GM18951 (cell line): ENCODE measurements at regions not wholly inside any gene's neighbourhood (a gene's known extent, or its start where the extent isn't known, plus 50 kb on each side); places are given as distances from the start of the nearest gene placed in this dataset.
"Not testable (repeated sequence)": the region's sequence is repeated elsewhere in the genome, so short reads cannot be mapped to it uniquely, and the experiment has no call there.

Experiments used
- POLR2A ChIP-seq: IDR thresholded peaks from 4 replicates; pipeline ENCODE4 v1.6.1; 2011; ENCODE audit warnings: mild to moderate bottlenecking; ENCODE audit not compliant: insufficient read length, insufficient read depth; ENCODE audit errors: extremely low read depth
- in situ Hi-C: fragments of 300-500 bp; cut with MboI; formaldehyde crosslinking; loops from one replicate; pipeline ENCODE4 v1.12.0; 2022; ENCODE audit warnings: low sequenced_read_pairs, mixed read lengths, inconsistent platforms; ENCODE audit not compliant: unreplicated experiment

DNA sequence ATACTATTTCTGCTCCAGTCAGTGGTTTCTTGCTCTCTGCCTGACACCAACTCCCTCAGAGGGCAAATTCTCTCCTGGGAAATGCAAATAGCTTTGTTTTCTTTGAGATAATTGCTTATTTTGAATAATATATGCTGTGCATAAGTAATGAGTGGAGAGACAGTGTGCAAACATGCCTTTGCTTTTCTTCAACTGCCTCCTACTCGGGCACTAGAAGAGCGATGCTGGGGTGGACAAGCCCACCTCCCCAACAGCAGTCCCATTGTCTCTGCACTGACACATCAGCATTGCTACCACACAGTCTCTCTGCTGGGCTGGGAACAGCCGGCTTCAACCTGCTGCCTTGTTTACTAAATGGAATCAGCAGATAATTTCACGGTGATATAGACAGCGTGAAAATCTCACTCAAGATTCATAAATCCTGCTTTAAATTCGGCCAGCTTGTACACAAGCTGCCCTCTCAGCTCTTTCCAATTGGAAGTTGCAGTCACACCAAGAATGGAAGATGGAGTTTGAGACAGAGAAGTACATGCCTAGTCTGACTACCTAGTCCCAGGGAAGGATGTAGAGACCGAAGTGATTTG is 694.5 kb downstream of the TDRD15 start:
- in situ Hi-C loops = no loop called here
- no peak for TF ChIP-seq POLR2A

- no peak for TF ChIP-seq POLR2A
- in situ Hi-C loops = no loop called here
Observed at GRCh38 chr2:21819454-21819853, 695.7 kb downstream of the TDRD15 start.

- in situ Hi-C loops = no loop called here
- no peak for TF ChIP-seq POLR2A
Observed at GRCh38 chr2:21820271-21820670, 696.5 kb downstream of the TDRD15 start.

DNA sequence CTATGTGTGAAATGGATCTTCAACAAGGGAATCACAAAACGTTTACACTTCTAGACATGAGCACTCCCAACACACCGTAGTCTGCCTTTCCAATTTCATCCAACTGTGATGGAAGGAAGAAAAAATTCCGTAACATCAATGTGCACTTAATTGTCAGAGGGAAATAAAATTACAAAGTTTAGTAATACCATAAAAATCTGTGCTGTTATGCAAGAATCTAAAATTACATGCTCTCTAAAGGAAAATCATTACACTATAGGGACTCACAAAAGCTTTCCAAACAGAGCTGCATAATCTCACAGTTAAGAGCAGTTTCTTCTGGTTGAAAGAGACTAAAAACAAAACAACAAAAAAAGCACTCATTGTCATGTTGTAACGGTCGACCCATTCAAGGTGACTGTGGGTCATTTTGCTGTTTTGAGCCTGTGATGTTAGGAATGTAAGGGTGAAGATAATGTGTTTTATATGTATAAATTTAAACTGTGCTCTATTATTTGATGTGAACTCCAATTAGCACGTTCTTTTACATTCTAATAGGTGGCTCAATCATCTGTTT is 698.0 kb downstream of the TDRD15 start:
- no peak for TF ChIP-seq POLR2A
- in situ Hi-C loops = no loop called here

DNA sequence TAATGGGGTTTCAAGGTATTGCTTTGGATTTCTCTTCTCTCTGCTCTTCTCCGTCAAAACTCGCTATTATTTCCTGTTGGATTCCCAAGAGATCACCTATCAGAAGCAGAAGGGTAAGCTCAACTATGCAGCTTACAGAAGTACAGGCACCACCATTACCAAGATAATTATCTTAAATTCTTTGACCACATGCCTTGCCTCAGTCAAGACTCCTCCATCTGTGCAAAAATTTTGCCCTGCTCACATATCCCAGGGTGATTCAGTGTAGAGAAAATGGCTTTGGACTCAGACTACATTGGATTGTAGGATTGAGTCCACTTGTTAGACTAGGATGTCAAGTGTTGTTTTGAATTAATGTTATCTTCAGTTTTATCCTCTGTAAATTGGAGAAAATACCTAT is 698.7 kb downstream of the TDRD15 start:
- no peak for TF ChIP-seq POLR2A
- in situ Hi-C loops = no loop called here

GRCh38 chr2:21833767-21834166 is 710.0 kb downstream of the TDRD15 start:
- in situ Hi-C loops = no loop called here
- TF ChIP-seq POLR2A = no peak

GRCh38 chr2:21836261-21836660 is 712.5 kb downstream of the TDRD15 start:
- TF ChIP-seq POLR2A = no peak
- in situ Hi-C loops = no loop called here

GRCh38 chr2:21836719-21837118 is 713.0 kb downstream of the TDRD15 start:
- no peak for TF ChIP-seq POLR2A
- in situ Hi-C loops = no loop called here

DNA sequence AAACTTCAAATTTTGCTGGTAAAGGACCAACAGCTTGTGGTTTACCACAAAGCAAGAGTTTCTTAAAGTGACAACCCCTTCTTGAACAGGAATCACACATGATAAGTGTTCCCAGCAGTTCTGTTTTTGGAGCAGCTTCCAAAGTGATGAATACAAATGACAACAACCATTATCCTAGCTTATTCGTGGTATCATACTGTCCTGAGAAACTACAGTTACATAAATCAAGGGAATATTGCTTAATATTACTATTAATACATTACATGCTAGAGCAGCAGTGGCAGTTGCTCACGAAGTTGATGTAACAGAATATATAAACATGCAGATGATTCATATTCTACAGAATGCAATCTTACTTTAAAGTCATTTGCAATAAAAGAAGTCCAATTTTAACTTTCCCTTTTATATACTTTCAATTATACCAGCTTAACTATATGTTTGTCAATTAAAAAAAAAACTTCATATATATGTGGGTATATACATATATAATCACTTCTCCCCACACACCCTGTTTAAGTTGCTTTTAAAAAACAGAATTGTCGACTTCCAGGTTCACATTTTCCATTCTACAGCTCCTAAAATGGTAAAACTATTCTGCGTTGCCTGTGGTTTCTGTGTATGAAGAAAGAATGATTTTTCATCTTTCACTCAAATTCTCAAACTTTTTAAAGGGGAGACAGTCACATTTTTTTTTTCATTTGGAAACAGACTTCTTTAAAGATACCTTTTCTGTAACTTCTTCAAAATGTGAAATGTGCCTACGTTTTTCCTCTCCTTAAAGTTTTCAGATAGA is 713.6 kb downstream of the TDRD15 start:
- no peak for TF ChIP-seq POLR2A
- in situ Hi-C loops = no loop called here

GRCh38 chr2:21841341-21841740 is 717.6 kb downstream of the TDRD15 start:
- TF ChIP-seq POLR2A = no peak
- in situ Hi-C loops = no loop called here

DNA sequence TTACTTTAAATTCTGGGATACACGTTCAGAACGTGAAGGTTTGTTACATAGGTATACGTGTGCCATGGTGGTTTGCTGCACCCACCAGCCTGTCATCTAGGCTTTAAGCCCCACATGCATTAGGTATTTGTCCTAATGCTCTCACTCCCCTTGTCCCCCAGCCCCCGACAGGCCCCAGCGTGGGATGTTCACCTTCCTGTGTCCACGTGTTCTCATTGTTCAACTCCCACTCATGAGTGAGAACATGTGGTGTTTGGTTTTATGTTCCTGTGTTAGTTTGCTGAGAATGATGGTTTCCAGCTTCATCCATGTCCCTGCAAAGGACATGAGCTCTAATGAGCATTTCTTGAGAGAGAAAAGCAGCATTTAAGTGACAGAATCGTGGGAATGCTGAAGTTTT is 726.6 kb downstream of the TDRD15 start:
- in situ Hi-C loops = not testable (repeated sequence)

- in situ Hi-C loops = no loop called here
- TF ChIP-seq POLR2A = no peak
Observed at GRCh38 chr2:21854938-21855337, 731.2 kb downstream of the TDRD15 start.

- in situ Hi-C loops = no loop called here
- no peak for TF ChIP-seq POLR2A
Observed at GRCh38 chr2:21856708-21857107, 732.9 kb downstream of the TDRD15 start.

- TF ChIP-seq POLR2A = no peak
- in situ Hi-C loops = no loop called here
Observed at GRCh38 chr2:21860907-21861306, 737.1 kb downstream of the TDRD15 start.

- no peak for TF ChIP-seq POLR2A
- in situ Hi-C loops = no loop called here
Observed at GRCh38 chr2:21866316-21866715, 742.5 kb downstream of the TDRD15 start.

GRCh38 chr2:21887881-21888280 is 764.1 kb downstream of the TDRD15 start:
- in situ Hi-C loops = no loop called here
- no peak for TF ChIP-seq POLR2A
